GM06990 (cell line): ENCODE measurements at regions not wholly inside any gene's neighbourhood (a gene's known extent, or its start where the extent isn't known, plus 50 kb on each side); places are given as distances from the start of the nearest gene placed in this dataset.

Experiments
- DNase-seq: peaks from one replicate; pipeline ENCODE4 v3.0.0-alpha.2; 2011; ENCODE audit not compliant: insufficient read length; ENCODE audit errors: extremely low read depth
- H3K27me3 ChIP-seq: replicated peaks from 2 replicates; pipeline ENCODE4 v1.6.0; 2011; ENCODE audit warnings: low read length; ENCODE audit not compliant: control insufficient read depth, insufficient read depth
- H3K36me3 ChIP-seq: 2 replicates; pipeline ENCODE4 v1.5.1; 2011; ENCODE audit warnings: low read length; ENCODE audit not compliant: control insufficient read depth, insufficient read depth
- H3K4me3 ChIP-seq: replicated peaks from 2 replicates; pipeline ENCODE4 v1.5.1; 2011; ENCODE audit warnings: low read depth, mild to moderate bottlenecking, control low read depth, low read length
- TF ChIP-seq, protein P1 (sequence below): IDR thresholded peaks from 2 replicates; pipeline ENCODE4 v1.5.1; 2011; ENCODE audit warnings: low read length, control low read depth, mild to moderate bottlenecking, inconsistent platforms; ENCODE audit not compliant: insufficient read depth, poor library complexity, severe bottlenecking

GRCh38 chr2:6784291-6784690 is 81.4 kb downstream of the CMPK2 start:
- TF ChIP-seq, protein P1, sequence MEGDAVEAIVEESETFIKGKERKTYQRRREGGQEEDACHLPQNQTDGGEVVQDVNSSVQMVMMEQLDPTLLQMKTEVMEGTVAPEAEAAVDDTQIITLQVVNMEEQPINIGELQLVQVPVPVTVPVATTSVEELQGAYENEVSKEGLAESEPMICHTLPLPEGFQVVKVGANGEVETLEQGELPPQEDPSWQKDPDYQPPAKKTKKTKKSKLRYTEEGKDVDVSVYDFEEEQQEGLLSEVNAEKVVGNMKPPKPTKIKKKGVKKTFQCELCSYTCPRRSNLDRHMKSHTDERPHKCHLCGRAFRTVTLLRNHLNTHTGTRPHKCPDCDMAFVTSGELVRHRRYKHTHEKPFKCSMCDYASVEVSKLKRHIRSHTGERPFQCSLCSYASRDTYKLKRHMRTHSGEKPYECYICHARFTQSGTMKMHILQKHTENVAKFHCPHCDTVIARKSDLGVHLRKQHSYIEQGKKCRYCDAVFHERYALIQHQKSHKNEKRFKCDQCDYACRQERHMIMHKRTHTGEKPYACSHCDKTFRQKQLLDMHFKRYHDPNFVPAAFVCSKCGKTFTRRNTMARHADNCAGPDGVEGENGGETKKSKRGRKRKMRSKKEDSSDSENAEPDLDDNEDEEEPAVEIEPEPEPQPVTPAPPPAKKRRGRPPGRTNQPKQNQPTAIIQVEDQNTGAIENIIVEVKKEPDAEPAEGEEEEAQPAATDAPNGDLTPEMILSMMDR: no peak
- no peak for DNase-seq
- no peak overlapping the region for H3K4me3 ChIP-seq
- no peaks in the 10 kb centered on the region for H3K27me3 ChIP-seq
- H3K36me3 ChIP-seq: no peaks in the 10 kb centered on the region

DNA sequence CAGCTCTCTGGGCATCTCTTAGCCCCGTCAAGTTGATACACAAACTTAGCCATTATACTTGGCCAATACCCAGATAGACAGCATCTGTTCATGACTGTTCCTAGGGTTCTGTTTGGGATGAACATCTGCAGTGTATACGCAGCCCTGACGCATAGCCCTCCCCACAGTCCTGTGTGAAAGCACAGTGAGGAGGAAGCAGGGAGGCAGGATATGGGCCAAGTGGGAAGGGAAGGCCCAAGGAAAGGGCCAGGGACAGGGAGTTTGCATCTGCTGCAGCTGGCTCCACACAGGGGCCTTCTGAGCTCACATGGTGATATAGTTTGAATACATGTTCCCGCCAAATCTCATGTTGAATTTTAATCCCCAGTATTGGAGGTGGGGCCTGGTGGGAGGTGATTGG is 80.2 kb downstream of the CMPK2 start:
- no peaks in the 10 kb centered on the region for H3K27me3 ChIP-seq
- no peaks in the 10 kb centered on the region for H3K36me3 ChIP-seq
- no peak for DNase-seq
- no peak overlapping the region for H3K4me3 ChIP-seq
- TF ChIP-seq, protein P1: no peak

GRCh38 chr2:6787376-6787775 is 78.3 kb downstream of the CMPK2 start:
- Histone ChIP-seq H3K27me3 (no peaks in the 10 kb centered on the region), H3K36me3 (no peaks in the 10 kb centered on the region), H3K4me3 (no peak overlapping the region)
- TF ChIP-seq, protein P1: no peak
- DNase-seq: no peak

DNA sequence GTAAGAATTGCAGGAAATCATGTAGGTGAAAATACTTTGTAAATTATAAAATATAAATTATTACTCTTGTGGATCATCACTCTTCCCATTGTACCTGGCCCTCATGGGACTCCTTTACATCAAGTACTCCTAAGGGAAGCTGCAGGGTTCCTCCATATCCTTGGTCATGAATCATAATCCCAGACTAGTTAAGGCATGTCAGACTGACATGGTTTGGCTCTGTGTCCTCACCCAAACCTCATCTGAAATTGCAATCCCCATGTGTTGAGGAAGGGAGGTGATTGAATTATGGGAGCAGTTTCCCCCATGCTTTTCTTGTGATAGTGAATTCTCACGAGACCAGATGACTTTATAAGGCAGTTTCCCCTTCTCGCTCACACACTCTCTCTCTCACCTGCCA is 77.1 kb downstream of the CMPK2 start:
- no peaks in the 10 kb centered on the region for H3K36me3 ChIP-seq
- no peak for DNase-seq
- no peaks in the 10 kb centered on the region for H3K27me3 ChIP-seq
- TF ChIP-seq, protein P1: no peak
- no peak overlapping the region for H3K4me3 ChIP-seq

- Histone ChIP-seq H3K4me3 (no peak overlapping the region), H3K27me3 (no peaks in the 10 kb centered on the region), H3K36me3 (no peaks in the 10 kb centered on the region)
- DNase-seq: no peak
- TF ChIP-seq, protein P1: no peak
These were observed 76.1 kb downstream of the CMPK2 start for GRCh38 chr2:6789559-6790138.

GRCh38 chr2:6791682-6792081 is 74.0 kb downstream of the CMPK2 start:
- H3K36me3 ChIP-seq: no peaks in the 10 kb centered on the region
- TF ChIP-seq, protein P1: peak; percentile 27
- no peak for DNase-seq
- H3K27me3 ChIP-seq: no peaks in the 10 kb centered on the region; the same call in 1 of the 2 replicates
- no peak overlapping the region for H3K4me3 ChIP-seq
